CD8-positive, alpha-beta memory T cell (primary cell): ENCODE measurements at regions not wholly inside any gene's neighbourhood (a gene's known extent, or its start where the extent isn't known, plus 50 kb on each side); places are given as distances from the start of the nearest gene placed in this dataset.
"Not testable (repeated sequence)": the region's sequence is repeated elsewhere in the genome, so short reads cannot be mapped to it uniquely, and the experiment has no call there.

ENCODE experiments used
- CTCF ChIA-PET: fragments of 350-600 bp; sonication (Branson Sonifier 250); formaldehyde crosslinking; loops from one replicate; lab custom pipeline; 2021; ENCODE audit warnings: antibody characterized with exemption; lab: Charles Lee
- POLR2A ChIA-PET: fragments of 350-600 bp; sonication (Branson Sonifier 250); formaldehyde crosslinking; loops from one replicate; lab custom pipeline; 2021; ENCODE audit warnings: antibody characterized with exemption; lab: Charles Lee
- DNase-seq, 5 donors: peaks; one replicate each; pipeline versions ENCODE4 v3.0.0 to v3.0.0-alpha.2; 2020 to 2022; ENCODE audit warnings: mixed read lengths in 1 of 5
- H3K27ac ChIP-seq: one replicate; pipeline ENCODE4 v1.7.0; 2013; ENCODE audit warnings: low read depth, mild to moderate bottlenecking, low read length, moderate library complexity
- H3K27me3 ChIP-seq: 2 replicates; pipeline ENCODE4 v1.7.0; 2013; ENCODE audit warnings: low read length, mild to moderate bottlenecking; ENCODE audit not compliant: insufficient read depth, poor library complexity, severe bottlenecking
- H3K36me3 ChIP-seq: 2 replicates; pipeline ENCODE4 v1.7.0; 2013; ENCODE audit warnings: mild to moderate bottlenecking, low read length, moderate library complexity; ENCODE audit not compliant: insufficient read depth
- H3K4me1 ChIP-seq: 2 replicates; pipeline ENCODE4 v1.7.0; 2013; ENCODE audit warnings: mild to moderate bottlenecking, low read length, moderate library complexity; ENCODE audit not compliant: insufficient read depth
- H3K4me3 ChIP-seq: 2 replicates; pipeline ENCODE4 v1.7.0; 2013; ENCODE audit warnings: mild to moderate bottlenecking, low read length
- H3K9me3 ChIP-seq: 2 replicates; pipeline ENCODE4 v1.7.0; 2013; ENCODE audit warnings: mild to moderate bottlenecking, low read length
- H3K27ac Mint-ChIP-seq, 8 donors: one replicate each; pipeline ENCODE4 v1.8.0; 2020 to 2021; ENCODE audit warnings: mixed read lengths in 8 of 8, mild to moderate bottlenecking in 6 of 8, inconsistent platforms in 3 of 8, moderate library complexity in 3 of 8
- H3K27me3 Mint-ChIP-seq, 2 donors: one replicate each; pipeline ENCODE4 v1.8.0; 2020 to 2021; ENCODE audit warnings: mixed read lengths in 2 of 2, mild to moderate bottlenecking in 1 of 2, moderate library complexity in 1 of 2
- H3K36me3 Mint-ChIP-seq, 3 donors: one replicate each; pipeline ENCODE4 v1.8.0; 2020 to 2021; ENCODE audit warnings: mixed read lengths in 3 of 3, inconsistent platforms in 1 of 3, mild to moderate bottlenecking in 1 of 3
- H3K4me1 Mint-ChIP-seq, 3 donors: one replicate each; pipeline ENCODE4 v1.8.0; 2020 to 2021; ENCODE audit warnings: mixed read lengths in 3 of 3, inconsistent platforms in 1 of 3, mild to moderate bottlenecking in 1 of 3
- H3K4me3 Mint-ChIP-seq, 7 donors: one replicate each; pipeline ENCODE4 v1.8.0; 2020 to 2021; ENCODE audit warnings: mixed read lengths in 7 of 7, mild to moderate bottlenecking in 6 of 7, moderate library complexity in 4 of 7, inconsistent platforms in 2 of 7
- H3K9me3 Mint-ChIP-seq, 5 donors: one replicate each; pipeline ENCODE4 v1.8.0; 2020 to 2022; ENCODE audit warnings: mixed read lengths in 5 of 5, mild to moderate bottlenecking in 3 of 5, moderate library complexity in 2 of 5, inconsistent platforms in 1 of 5

- H3K27ac Mint-ChIP-seq: no peak overlapping the region
- H3K4me3 Mint-ChIP-seq: no peak overlapping the region
- no peaks in the 10 kb centered on the region for H3K4me1 Mint-ChIP-seq
- ChIA-PET CTCF (no interaction called here), POLR2A (no interaction called here)
- H3K4me3 ChIP-seq: no peak overlapping the region
- no peaks in the 10 kb centered on the region for H3K36me3 Mint-ChIP-seq
- peaks cover 0 to 14% (median 9%) of the 10 kb centered on the region in 5 donors for H3K9me3 Mint-ChIP-seq
- H3K27ac ChIP-seq: no peak overlapping the region
- no peaks in the 10 kb centered on the region for H3K36me3 ChIP-seq
- no peak for DNase-seq
- H3K4me1 ChIP-seq: no peaks in the 10 kb centered on the region
- no peaks in the 10 kb centered on the region for H3K27me3 Mint-ChIP-seq
- H3K27me3 ChIP-seq: no peaks in the 10 kb centered on the region
- H3K9me3 ChIP-seq: no peaks in the 10 kb centered on the region
Observed at GRCh38 chr4:135508006-135508714, 1306.6 kb upstream of the PABPC4L start.

- POLR2A ChIA-PET: no interaction called here
- H3K4me3 Mint-ChIP-seq: no peak overlapping the region
Observed at GRCh38 chr4:135497563-135498152, 1296.1 kb upstream of the PABPC4L start.

GRCh38 chr4:135492439-135492838 is 1290.8 kb upstream of the PABPC4L start:
- Mint-ChIP-seq H3K27me3 (no peaks in the 10 kb centered on the region), H3K9me3 (peaks cover 4 to 23% (median 14%) of the 10 kb centered on the region in 5 donors), H3K4me1 (no peaks in the 10 kb centered on the region), H3K4me3 (no peak overlapping the region), H3K36me3 (no peaks in the 10 kb centered on the region), H3K27ac (no peak overlapping the region)
- H3K27ac ChIP-seq: no peak overlapping the region
- no peaks in the 10 kb centered on the region for H3K27me3 ChIP-seq
- CTCF ChIA-PET: no interaction called here
- no peak for DNase-seq
- POLR2A ChIA-PET: no interaction called here
- no peaks in the 10 kb centered on the region for H3K36me3 ChIP-seq
- H3K9me3 ChIP-seq: no peaks in the 10 kb centered on the region
- H3K4me3 ChIP-seq: no peak overlapping the region
- no peaks in the 10 kb centered on the region for H3K4me1 ChIP-seq

More at GRCh38 chr4:135497563-135498152, 1296.1 kb upstream of the PABPC4L start:
- no peak for DNase-seq
- H3K27me3 ChIP-seq: no peaks in the 10 kb centered on the region
- H3K27me3 Mint-ChIP-seq: no peaks in the 10 kb centered on the region
- CTCF ChIA-PET: no interaction called here
- no peaks in the 10 kb centered on the region for H3K9me3 ChIP-seq
- no peaks in the 10 kb centered on the region for H3K4me1 Mint-ChIP-seq
- H3K9me3 Mint-ChIP-seq: peaks cover 6 to 25% (median 16%) of the 10 kb centered on the region in 5 donors
- no peaks in the 10 kb centered on the region for H3K36me3 ChIP-seq
- H3K36me3 Mint-ChIP-seq: no peaks in the 10 kb centered on the region
- H3K27ac ChIP-seq: no peak overlapping the region
- no peak overlapping the region for H3K4me3 ChIP-seq
- H3K27ac Mint-ChIP-seq: no peak overlapping the region
- H3K4me1 ChIP-seq: no peaks in the 10 kb centered on the region

GRCh38 chr4:135485371-135485770 is 1283.8 kb upstream of the PABPC4L start:
- H3K27ac Mint-ChIP-seq: no peak overlapping the region

GRCh38 chr4:135476272-135476671 is 1274.7 kb upstream of the PABPC4L start:
- Mint-ChIP-seq H3K27ac (no peak overlapping the region), H3K27me3 (no peaks in the 10 kb centered on the region), H3K4me1 (no peaks in the 10 kb centered on the region), H3K4me3 (no peak overlapping the region), H3K9me3 (peaks cover 0 to 16% (median 10%) of the 10 kb centered on the region in 5 donors), H3K36me3 (no peaks in the 10 kb centered on the region)
- H3K4me1 ChIP-seq: no peaks in the 10 kb centered on the region
- ChIA-PET CTCF (no interaction called here), POLR2A (no interaction called here)
- no peak overlapping the region for H3K4me3 ChIP-seq
- H3K27me3 ChIP-seq: no peaks in the 10 kb centered on the region
- H3K36me3 ChIP-seq: no peaks in the 10 kb centered on the region
- no peaks in the 10 kb centered on the region for H3K9me3 ChIP-seq
- no peak for DNase-seq
- no peak overlapping the region for H3K27ac ChIP-seq

More at GRCh38 chr4:135485371-135485770, 1283.8 kb upstream of the PABPC4L start:
- ChIA-PET POLR2A (no interaction called here), CTCF (no interaction called here)
- H3K36me3 Mint-ChIP-seq: no peaks in the 10 kb centered on the region
- peaks cover 0 to 22% (median 4%) of the 10 kb centered on the region in 5 donors for H3K9me3 Mint-ChIP-seq
- Histone ChIP-seq H3K9me3 (no peaks in the 10 kb centered on the region), H3K4me3 (no peak overlapping the region), H3K27me3 (no peaks in the 10 kb centered on the region), H3K36me3 (no peaks in the 10 kb centered on the region), H3K27ac (no peak overlapping the region), H3K4me1 (no peaks in the 10 kb centered on the region)
- no peak for DNase-seq
- H3K4me3 Mint-ChIP-seq: no peak overlapping the region
- H3K4me1 Mint-ChIP-seq: no peaks in the 10 kb centered on the region
- H3K27me3 Mint-ChIP-seq: no peaks in the 10 kb centered on the region

- CTCF ChIA-PET: no interaction called here
- no peak for DNase-seq
- Mint-ChIP-seq H3K36me3 (no peaks in the 10 kb centered on the region), H3K4me3 (no peak overlapping the region), H3K4me1 (no peaks in the 10 kb centered on the region), H3K9me3 (peaks cover 2 to 30% (median 10%) of the 10 kb centered on the region in 5 donors), H3K27ac (no peak overlapping the region), H3K27me3 (no peaks in the 10 kb centered on the region)
- Histone ChIP-seq H3K27me3 (no peaks in the 10 kb centered on the region), H3K4me3 (no peak overlapping the region), H3K27ac (no peak overlapping the region), H3K36me3 (no peaks in the 10 kb centered on the region), H3K4me1 (no peaks in the 10 kb centered on the region), H3K9me3 (no peaks in the 10 kb centered on the region)
- POLR2A ChIA-PET: no interaction called here
Observed at GRCh38 chr4:135464311-135464710, 1262.7 kb upstream of the PABPC4L start.

- H3K4me1 ChIP-seq, H3K27me3 Mint-ChIP-seq, H3K27ac Mint-ChIP-seq, H3K36me3 Mint-ChIP-seq, H3K27ac ChIP-seq, H3K4me3 Mint-ChIP-seq, H3K4me1 Mint-ChIP-seq, H3K4me3 ChIP-seq, CTCF ChIA-PET, POLR2A ChIA-PET, H3K27me3 ChIP-seq, H3K9me3 ChIP-seq, H3K36me3 ChIP-seq: not testable (repeated sequence)
- H3K9me3 Mint-ChIP-seq: peaks cover 2 to 11% (median 7%) of the 10 kb centered on the region in 5 donors
- peak in 1 of 5 donors; percentile 34 for DNase-seq
Observed at GRCh38 chr4:135447598-135447997, 1246.0 kb upstream of the PABPC4L start.

- DNase-seq: no peak
- no peaks in the 10 kb centered on the region for H3K36me3 ChIP-seq
- no peak overlapping the region for H3K27ac ChIP-seq
- Mint-ChIP-seq H3K36me3 (no peaks in the 10 kb centered on the region), H3K27me3 (no peaks in the 10 kb centered on the region), H3K27ac (no peak overlapping the region), H3K4me3 (no peak overlapping the region), H3K4me1 (no peaks in the 10 kb centered on the region), H3K9me3 (peaks cover 12 to 16% (median 13%) of the 10 kb centered on the region in 5 donors)
- H3K27me3 ChIP-seq: no peaks in the 10 kb centered on the region
- no peak overlapping the region for H3K4me3 ChIP-seq
- peaks cover 4% of the 10 kb centered on the region for H3K9me3 ChIP-seq
- no peaks in the 10 kb centered on the region for H3K4me1 ChIP-seq
- CTCF ChIA-PET: no interaction called here
- POLR2A ChIA-PET: no interaction called here
Observed at GRCh38 chr4:135434936-135435335, 1233.3 kb upstream of the PABPC4L start.
